Urinary bladder (tissue), 3 donors: ENCODE measurements at regions not wholly inside any gene's neighbourhood (a gene's known extent, or its start where the extent isn't known, plus 50 kb on each side); places are given as distances from the start of the nearest gene placed in this dataset.
A peak's percentile ranks its signal among the peaks of the same experiment; 100 is the strongest.

Experiments
- DNase-seq: peaks from one replicate; pipeline ENCODE4 v3.0.0-alpha.2; 2015; ENCODE audit errors: extremely low spot score
- H3K27ac ChIP-seq: one replicate; pipeline ENCODE4 v1.5.1; 2013; ENCODE audit warnings: low read depth, mild to moderate bottlenecking, moderate library complexity
- H3K36me3 ChIP-seq: one replicate; pipeline ENCODE4 v1.6.1; 2013; ENCODE audit warnings: mild to moderate bottlenecking, moderate library complexity; ENCODE audit not compliant: insufficient read depth
- H3K4me1 ChIP-seq: one replicate; pipeline ENCODE4 v1.6.1; 2013; ENCODE audit warnings: mild to moderate bottlenecking, moderate library complexity; ENCODE audit not compliant: insufficient read depth
- H3K4me3 ChIP-seq: one replicate; pipeline ENCODE4 v1.5.1; 2013; ENCODE audit warnings: low read depth, low read length
- WGBS: extraction: QIAGEN DNeasy Blood & Tissue Kit; methylation state at CpG from one replicate; pipeline ENCODE4 v1.1.7; 2013; 5-methylcytosine and 5-hydroxymethylcytosine counted together
- donor health status: healthy with polysubstance abuse.
- donor health status: healthy.

DNA sequence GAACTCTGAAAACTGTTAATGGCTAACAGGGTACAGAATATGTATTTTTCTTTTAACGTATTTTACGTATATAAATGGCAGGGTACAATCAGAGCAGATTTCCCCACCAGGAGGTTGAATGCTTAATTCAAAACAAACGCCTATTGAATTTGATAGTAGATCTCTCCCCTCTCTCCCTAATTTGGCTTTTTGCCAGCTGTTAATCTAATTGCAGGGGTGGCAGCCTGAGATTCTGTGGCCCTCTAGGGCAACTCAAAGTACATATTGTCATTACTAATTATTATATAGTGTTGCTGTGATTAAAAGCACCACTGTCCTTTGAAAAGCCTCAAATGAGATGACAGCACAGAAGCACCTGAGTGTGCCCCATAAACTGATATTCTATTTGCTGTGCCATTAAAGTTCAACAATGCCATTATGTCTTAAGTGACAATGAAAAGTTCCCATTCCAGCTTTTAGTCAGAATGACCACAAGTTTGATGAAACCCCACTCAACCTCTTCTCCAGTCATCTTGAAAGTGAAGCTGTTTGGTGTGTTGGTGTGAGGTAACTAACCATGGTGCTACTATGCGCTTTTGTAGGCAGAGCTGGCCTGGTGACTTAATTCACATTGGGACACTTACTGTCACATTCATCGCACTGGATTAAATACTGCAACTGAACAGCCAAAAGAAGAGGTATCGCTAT is 351.4 kb downstream of the KCNRG start:
- Histone ChIP-seq H3K36me3 (no peaks in the 10 kb centered on the region), H3K27ac (peak overlapping the region; percentile 53), H3K4me1 (no peaks in the 10 kb centered on the region), H3K4me3 (no peak overlapping the region)
- DNase-seq: no peak
- 90% methylated on average over 6 of the region's 6 CpGs for WGBS

DNA sequence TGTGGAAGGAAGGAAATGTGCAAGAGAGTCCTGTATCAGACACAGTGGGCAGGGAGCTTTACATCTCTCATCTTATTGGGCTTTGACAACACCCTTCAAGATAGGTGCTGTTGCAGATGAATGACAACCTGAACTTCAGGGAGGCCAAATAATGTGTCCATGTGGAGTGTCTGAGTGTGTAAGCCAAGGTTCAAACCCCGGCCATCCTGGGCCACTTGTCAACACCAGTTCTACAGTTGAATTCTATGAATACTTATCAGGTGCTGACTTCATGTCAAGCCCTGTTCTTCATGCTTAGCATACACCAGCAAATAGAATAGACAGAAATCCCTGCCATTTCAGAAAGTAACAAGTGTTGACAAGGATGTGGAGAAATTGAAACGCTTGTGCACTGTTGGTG is 354.4 kb downstream of the KCNRG start:
- DNase-seq: no peak
- no peaks in the 10 kb centered on the region for H3K36me3 ChIP-seq
- H3K4me3 ChIP-seq: no peak overlapping the region
- WGBS: 95% methylated on average over 2 of the region's 2 CpGs
- no peaks in the 10 kb centered on the region for H3K4me1 ChIP-seq
- H3K27ac ChIP-seq: no peak overlapping the region

DNA sequence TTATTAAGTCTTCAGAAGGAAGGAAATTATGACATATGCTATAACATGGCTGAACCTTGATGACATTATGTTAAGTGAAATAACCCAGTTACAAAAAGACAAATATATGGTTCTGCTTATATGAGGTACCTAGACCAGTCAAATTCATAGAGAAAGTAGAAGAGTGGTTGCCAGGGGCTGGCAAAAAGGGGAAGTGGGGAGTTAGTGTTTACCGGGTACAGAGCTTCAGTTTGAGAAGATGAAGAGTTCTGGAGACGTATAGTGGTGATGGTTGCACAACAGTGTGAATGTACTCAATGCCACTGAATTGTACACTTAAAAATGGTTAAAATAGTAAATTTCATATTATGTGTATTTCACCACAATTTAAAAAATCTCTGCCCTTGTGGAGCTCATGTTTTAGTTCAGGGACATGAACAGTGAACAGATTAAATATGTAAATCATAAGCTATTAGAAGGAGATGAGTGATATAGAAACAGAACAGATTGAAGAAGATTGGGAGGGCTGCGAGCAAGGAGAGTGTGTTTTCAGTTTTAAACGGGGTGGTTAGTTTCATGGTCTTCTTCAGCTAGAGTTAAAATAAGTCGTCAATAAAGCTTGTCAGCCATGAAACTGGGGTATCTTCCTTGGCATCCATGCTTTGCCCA is 355.2 kb downstream of the KCNRG start:
- Histone ChIP-seq H3K4me1 (no peaks in the 10 kb centered on the region), H3K27ac (no peak overlapping the region), H3K36me3 (no peaks in the 10 kb centered on the region), H3K4me3 (no peak overlapping the region)
- DNase-seq: no peak
- WGBS: 60% methylated on average over 5 of the region's 5 CpGs

DNA sequence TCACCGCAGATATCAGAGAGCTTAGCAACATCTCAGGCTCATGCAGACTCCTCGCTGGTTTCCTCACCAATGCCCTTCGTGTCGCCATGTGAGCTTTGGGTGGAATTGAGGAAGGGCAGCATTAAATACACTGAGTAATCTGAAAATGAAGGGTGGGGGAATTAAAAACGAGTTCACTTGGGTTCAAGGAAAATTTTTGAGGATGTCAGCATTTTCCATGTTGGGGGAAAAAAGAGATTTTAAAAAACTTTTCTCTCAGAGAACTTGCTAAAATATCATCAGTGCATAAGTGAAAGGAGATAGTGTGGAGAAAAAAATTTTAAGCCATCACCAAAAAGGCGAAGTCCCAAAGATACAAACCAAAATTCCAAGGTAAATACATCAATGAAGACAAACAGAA is 359.3 kb downstream of the KCNRG start:
- H3K36me3 ChIP-seq: no peaks in the 10 kb centered on the region
- 92% methylated on average over 6 of the region's 6 CpGs for WGBS
- no peak overlapping the region for H3K27ac ChIP-seq
- H3K4me1 ChIP-seq: no peaks in the 10 kb centered on the region
- no peak for DNase-seq
- H3K4me3 ChIP-seq: no peak overlapping the region

DNA sequence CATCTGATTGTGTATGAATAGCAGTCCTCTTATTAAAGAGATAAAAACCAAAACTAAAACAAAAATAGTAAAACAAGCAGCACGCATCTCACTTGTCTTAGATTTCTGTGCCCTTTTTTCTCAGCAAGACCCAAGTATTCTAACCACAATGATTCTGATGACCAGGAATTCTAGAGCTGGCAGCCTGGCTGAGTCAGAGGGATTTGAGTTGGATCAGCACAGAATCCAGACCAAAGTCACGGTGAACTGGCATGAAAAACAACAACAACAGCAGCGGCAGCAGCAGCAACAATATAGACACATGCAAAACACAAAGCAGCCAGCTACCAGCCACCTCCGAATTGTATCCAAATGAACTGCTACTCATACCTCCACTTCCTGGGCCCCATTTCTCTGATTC is 360.5 kb downstream of the KCNRG start:
- Histone ChIP-seq H3K4me3 (no peak overlapping the region), H3K4me1 (no peaks in the 10 kb centered on the region), H3K27ac (no peak overlapping the region), H3K36me3 (no peaks in the 10 kb centered on the region)
- WGBS: 48% methylated on average over 4 of the region's 4 CpGs
- no peak for DNase-seq

DNA sequence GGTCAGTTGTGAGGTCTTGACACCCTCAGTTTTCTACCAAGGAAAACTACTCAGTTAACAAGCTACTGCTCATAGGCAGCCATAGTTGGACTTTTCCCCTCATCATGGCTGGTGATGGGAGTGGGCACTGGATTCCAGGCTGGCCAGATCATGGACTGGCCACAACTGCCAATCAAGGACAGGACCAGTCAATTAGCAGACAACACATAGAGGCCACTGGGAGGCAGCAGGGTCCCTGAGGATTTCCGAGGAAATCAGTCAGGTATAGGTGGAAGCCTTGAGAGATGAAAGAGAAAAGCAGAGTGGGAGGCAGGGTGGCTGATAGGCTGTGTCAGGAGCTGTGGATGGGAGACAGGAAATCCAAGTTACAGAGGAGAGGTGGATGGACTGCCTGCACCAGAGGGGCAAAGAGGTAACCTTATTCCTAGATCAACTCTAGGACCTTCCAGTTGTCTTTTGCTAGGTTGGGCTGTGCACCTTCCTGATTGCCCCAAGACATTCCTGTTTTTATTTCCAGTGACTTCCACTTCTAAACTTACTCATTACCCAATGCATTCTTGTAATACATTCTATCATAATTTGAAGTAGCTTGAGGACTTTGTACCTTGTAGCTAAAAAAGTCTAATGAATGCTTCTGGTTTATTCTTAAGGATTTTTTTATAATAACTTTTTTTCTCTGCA is 361.8 kb downstream of the KCNRG start:
- DNase-seq: no peak
- Histone ChIP-seq H3K36me3 (no peaks in the 10 kb centered on the region), H3K4me1 (no peaks in the 10 kb centered on the region), H3K4me3 (no peak overlapping the region), H3K27ac (no peak overlapping the region)
- 90% methylated on average over 1 of the region's 1 CpG for WGBS

DNA sequence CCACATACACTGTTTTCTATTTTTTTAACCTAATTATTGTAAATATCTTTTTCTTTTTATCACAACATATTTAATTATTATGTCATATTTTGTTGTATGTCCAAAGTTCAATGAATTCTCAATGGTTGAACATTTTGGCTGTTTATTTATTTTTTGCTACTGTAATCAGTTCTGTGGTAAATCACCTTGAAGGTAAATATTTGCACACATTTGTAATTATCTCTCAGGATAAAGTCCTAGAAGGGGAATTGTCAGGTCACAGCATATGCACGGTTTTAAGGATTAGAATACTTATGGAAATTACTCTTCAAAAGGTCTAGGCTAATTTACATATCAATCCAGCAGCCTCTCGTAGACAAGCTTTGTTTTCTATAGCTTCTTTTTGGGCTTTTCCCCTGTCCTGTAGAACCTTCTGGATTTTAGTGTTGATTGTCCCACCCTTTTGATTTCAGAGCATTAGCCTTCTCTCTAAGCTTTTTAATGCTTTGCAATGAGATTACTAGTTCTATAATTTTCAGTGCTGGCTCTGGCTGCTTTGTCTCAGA is 362.6 kb downstream of the KCNRG start:
- 84% methylated on average over 2 of the region's 2 CpGs for WGBS
- H3K36me3 ChIP-seq: no peaks in the 10 kb centered on the region
- no peak for DNase-seq
- no peaks in the 10 kb centered on the region for H3K4me1 ChIP-seq
- no peak overlapping the region for H3K27ac ChIP-seq
- H3K4me3 ChIP-seq: no peak overlapping the region

DNA sequence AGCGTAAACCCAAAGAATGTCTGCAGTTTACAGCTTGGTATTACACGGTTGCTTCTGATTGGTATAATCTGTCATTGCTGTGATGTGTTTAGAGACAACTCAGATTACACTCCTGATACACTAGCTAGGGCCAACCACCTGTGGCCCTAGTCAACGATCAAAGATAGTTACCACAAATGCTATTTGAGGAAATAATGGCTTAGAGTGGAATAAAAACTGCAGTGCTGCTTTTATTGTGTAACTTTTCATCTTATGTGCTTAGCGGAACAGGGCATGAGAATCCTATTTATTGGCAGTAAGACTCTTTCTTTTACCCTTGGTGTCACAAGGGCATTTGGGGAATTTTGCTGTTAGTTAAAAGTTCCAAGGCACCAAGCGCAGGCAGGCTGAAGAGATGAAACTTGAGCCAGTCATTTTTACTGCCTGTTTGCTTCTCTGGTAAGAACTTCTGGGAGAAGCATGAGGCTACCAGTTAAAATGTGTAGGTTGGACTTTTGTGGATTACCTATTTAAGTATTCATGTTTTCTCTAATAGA is 363.3 kb downstream of the KCNRG start:
- Histone ChIP-seq H3K27ac (no peak overlapping the region), H3K4me3 (no peak overlapping the region), H3K36me3 (no peaks in the 10 kb centered on the region), H3K4me1 (no peaks in the 10 kb centered on the region)
- WGBS: 61% methylated on average over 5 of the region's 5 CpGs
- no peak for DNase-seq

DNA sequence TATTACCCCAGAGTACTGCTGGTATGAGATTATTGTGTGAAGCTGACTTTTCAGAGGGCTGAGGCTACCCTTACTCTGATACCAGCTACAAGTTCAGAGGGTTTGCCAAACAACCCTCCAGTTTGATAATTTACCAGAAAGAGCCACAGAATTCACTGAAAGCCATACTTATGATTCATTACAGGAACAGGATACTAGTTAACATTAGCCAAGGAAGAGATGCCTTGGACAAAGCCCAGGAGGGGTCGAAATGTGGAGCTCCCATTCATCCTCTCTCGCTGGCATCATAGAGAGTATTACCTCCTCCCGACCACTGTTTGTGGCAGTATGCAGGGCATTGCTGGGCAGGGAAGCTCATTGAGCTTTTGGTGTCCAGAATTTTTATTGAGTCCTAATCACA is 364.3 kb downstream of the KCNRG start:
- no peaks in the 10 kb centered on the region for H3K36me3 ChIP-seq
- no peak for DNase-seq
- WGBS: 75% methylated on average over 3 of the region's 3 CpGs
- no peak overlapping the region for H3K27ac ChIP-seq
- H3K4me3 ChIP-seq: no peak overlapping the region
- no peaks in the 10 kb centered on the region for H3K4me1 ChIP-seq

DNA sequence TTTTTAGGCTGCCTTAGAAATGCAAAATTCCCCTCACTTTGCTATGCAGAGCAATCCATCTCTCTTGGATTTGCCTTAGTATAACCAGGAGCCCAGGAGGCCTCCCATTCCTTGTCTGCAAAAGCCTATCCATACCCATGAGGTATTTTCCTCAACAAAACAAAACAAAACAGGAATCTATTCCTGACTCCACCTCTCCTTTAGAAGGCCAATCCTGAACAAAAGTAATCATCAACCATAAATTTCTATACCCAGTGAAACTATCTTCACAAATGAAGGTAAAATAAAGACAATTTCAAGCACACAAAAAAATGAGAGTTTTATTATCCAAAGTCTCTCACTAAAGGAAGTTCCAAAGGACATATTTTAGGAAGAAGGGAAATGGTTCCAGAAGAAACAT is 365.7 kb downstream of the KCNRG start:
- Histone ChIP-seq H3K4me3 (no peak overlapping the region), H3K4me1 (no peaks in the 10 kb centered on the region), H3K27ac (no peak overlapping the region), H3K36me3 (no peaks in the 10 kb centered on the region)
- no peak for DNase-seq

DNA sequence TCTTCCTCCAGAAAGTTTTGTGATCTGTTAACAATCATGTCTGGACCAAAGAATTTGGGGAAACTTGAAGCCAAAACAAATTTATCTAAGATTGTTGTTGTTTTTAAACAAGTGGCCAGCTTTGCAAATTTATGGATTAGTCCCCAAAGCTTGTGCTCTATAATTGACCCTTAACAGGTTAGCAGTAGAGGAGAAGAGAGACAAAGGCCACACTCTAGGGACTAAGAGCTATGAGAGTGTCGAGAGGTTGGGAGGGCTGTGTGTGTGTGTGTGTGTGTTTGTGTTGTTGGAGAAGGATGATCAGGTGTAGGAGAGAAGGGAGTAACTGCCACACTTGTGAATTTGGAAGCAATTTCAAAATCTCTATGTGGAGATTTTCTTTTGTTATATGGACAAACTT is 367.3 kb downstream of the KCNRG start:
- 98% methylated on average over 1 of the region's 1 CpG for WGBS
- Histone ChIP-seq H3K4me3 (no peak overlapping the region), H3K27ac (no peak overlapping the region), H3K36me3 (no peaks in the 10 kb centered on the region), H3K4me1 (peaks cover 2% of the 10 kb centered on the region)
- DNase-seq: no peak

DNA sequence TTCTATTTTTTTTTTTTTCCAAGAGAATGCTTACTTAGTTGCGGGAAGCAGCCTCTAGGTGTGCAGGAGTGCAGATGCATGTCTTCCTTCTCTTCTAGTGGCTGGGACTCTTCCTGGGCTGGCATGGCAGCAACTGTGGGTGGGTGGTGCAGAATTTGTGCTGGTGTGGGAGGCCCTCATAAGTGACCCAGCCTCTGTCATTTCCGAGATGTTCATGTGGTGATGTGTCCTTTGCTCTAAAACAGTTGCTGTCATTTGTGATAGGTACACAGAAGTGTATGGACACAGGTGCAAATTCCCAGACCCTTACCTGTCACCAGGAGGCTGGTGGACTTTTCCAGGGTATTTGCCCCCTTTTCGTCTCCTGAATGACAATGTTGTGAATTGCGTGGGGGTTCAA is 367.7 kb downstream of the KCNRG start:
- H3K4me3 ChIP-seq: no peak overlapping the region
- H3K27ac ChIP-seq: no peak overlapping the region
- H3K36me3 ChIP-seq: no peaks in the 10 kb centered on the region
- DNase-seq: no peak
- H3K4me1 ChIP-seq: peaks cover 2% of the 10 kb centered on the region
- 85% methylated on average over 4 of the region's 4 CpGs for WGBS

DNA sequence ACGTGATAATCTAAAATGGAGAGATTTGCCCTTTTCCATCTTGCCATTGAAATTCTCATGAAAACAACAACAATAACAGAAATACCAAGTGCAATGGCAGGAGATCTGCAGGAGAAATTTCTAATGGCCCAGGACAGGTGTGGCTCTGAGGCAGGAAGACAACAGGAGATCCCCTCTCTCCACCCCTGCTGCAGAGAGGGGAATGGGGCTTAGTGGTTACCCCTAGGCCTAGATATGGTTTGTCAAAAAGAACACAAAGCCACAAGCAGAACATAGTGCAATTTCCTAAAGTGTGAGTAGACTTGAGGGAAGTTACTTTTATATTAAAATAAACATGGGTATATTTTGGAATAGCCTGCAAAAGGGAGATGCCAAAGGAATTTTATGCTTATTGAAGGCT is 369.5 kb downstream of the KCNRG start:
- no peak overlapping the region for H3K27ac ChIP-seq
- 98% methylated on average over 1 of the region's 1 CpG for WGBS
- no peaks in the 10 kb centered on the region for H3K36me3 ChIP-seq
- DNase-seq: no peak
- peaks cover 2% of the 10 kb centered on the region for H3K4me1 ChIP-seq
- no peak overlapping the region for H3K4me3 ChIP-seq

DNA sequence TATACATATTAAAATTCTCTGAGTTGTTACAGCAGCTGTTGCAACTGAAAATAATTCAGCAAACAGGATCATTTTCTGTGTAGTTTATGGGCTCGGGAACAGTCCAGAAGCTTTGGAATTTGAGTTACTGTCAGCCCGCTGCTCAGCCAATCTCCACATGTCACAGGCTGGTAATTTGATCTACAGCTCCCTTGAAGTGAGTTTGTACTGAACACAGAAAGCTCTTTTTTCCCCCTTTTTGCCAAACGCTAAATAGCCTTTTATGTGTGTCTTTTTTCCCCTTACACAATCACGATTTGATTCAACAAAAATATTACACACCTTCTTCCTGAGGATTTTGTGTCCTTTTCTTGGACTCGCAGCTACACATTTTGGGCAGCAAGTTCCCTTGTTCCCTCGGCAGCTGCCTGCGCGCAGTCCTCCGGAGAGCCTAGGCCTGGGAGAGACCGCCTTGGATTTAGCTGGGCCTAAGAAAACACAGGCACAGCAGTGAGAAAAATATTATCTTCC is 371.4 kb downstream of the KCNRG start:
- Histone ChIP-seq H3K36me3 (no peaks in the 10 kb centered on the region), H3K27ac (peak overlapping the region; percentile 35), H3K4me3 (no peak overlapping the region), H3K4me1 (peaks cover 2% of the 10 kb centered on the region)
- WGBS: 40% methylated on average over 10 of the region's 10 CpGs
- peak; percentile 20 for DNase-seq
